ENCODE measurements at regions not wholly inside any gene's neighbourhood (a gene's known extent, or its start where the extent isn't known, plus 50 kb on each side); places are given as distances from the start of the nearest gene placed in this dataset.

DNA sequence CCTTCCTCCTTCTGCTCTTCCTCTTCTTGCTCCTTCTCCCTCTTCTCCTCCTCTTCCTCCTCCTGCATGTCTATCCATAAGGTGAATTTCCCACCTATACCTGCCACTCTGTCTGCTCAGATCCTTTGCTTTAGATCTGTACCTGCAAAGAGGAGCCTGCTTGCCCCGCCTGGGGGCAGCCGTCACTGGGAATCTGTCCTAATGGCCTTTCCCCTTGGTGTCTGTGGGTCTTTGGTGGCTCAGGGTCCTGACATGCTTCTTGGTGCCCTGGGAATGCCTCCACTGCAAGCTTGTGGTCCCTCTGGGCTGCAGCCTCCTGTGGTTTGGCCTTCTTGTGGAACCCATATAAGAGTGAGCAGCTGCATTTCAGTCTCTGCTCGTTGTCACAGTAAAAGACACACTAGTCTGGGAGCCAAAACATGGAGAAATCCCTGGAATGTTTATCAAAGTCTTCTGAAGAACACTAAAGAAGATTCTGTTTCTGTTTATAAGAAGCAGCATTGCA lies 79.5 kb upstream of the CSF3R start:
- POLR2A ChIA-PET, result no interaction called here
- CTCF ChIA-PET, result no interaction called here

DNA sequence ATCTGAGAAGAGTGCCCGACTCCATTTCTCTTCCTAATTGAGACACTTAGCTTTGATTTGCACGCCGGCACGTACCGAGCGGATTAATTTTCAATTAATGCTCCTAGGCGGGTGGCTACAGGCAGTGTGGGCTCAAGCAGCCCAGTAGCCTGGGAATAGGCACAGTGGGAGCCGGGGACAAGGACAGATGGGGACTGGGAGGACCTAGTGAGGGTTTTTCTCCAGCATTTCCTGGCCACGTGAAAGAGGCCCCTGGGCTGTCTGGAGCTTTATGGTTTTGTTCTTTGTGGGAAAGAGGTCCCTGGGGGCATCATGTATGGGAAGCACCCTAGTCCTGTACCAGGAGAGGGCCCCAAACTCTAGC lies 78.6 kb upstream of the CSF3R start:
- ChIA-PET CTCF (interaction anchor here (1.3 kb wide), 1 partner anchor 46 kb away, joined by 3 read pairs; no protein-coding TSS in a partner anchor), POLR2A (no interaction called here)

DNA sequence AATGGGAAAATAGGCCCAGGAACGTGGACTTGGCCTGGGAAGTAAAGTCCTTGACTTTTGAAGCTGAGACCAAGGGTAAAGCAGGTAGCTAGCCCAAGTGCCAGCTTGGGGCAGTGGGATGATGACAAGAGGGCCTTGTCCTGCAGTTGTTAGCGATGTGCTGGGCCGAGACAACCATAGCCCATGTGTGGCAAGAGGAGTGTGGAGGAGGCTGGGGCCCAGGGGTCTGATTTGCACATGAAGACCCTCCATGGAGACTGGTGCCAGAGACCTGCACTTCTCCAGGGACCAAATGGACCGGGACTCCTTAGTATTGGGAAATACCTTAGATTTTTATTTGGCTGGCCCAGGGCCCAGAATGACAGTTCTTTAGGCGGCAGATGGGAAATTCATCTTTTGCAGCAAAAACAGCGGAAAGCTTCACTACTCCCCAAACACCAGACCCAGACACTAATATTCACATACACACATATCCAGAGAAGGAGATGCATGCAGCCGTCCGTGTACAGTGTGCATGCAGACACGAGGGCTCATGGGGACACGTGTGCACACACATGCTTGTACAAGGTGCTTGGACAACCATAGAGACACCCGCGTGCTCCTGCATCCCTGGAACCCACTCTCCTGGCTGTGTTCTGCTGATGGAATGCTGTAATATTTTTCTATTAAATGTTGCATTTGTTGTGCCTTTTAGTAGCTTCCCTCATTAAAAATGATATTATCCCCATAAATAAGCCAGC lies 78.1 kb upstream of the CSF3R start:
- ChIA-PET CTCF (interaction anchor here (1.3 kb wide), 1 partner anchor 45 kb away, joined by 3 read pairs; no protein-coding TSS in a partner anchor), POLR2A (no interaction called here)

DNA sequence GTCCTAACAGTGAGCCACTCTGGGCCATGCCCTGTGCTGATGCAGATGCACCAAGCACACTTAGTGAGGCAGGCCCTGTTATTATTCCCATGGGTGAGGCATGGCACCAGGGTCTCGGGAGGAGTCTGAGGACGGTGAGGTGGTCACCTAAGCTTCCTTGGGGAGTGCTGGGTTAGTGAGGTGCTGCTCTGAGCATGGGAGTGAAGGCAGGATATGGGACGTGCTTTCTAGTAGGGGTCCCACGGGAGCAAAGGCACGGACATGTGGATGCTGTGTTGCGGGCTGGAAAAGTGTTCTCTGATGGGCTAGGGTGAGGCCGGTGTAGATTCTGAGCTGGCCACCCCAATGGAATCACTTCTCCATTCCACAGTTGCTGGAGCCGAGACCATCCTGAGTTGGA lies 77.5 kb upstream of the CSF3R start:
- CTCF ChIA-PET, result interaction anchor here (1.3 kb wide), 1 partner anchor 44 kb away, joined by 3 read pairs; no protein-coding TSS in a partner anchor
- POLR2A ChIA-PET, result no interaction called here

DNA sequence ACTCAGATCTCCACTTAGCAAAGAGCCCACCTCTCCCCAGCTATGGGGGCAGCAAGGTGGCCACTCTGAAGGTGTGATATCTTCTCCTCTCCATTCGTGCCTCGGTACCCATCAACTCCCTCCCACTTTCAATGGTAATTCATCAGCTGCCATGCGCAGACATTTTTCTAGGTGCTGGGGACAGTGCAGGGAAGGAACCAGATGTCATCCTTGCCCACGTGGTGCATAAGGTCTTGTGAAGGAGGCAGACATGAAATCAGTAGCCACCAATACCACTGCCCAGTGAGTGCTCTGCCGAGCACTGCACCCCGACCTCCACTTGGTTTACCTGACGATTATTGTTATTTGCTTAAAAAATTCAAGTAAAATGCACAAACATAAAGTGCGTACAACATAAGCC lies 76.3 kb upstream of the CSF3R start:
- CTCF ChIA-PET, result no interaction called here
- POLR2A ChIA-PET, result no interaction called here

DNA sequence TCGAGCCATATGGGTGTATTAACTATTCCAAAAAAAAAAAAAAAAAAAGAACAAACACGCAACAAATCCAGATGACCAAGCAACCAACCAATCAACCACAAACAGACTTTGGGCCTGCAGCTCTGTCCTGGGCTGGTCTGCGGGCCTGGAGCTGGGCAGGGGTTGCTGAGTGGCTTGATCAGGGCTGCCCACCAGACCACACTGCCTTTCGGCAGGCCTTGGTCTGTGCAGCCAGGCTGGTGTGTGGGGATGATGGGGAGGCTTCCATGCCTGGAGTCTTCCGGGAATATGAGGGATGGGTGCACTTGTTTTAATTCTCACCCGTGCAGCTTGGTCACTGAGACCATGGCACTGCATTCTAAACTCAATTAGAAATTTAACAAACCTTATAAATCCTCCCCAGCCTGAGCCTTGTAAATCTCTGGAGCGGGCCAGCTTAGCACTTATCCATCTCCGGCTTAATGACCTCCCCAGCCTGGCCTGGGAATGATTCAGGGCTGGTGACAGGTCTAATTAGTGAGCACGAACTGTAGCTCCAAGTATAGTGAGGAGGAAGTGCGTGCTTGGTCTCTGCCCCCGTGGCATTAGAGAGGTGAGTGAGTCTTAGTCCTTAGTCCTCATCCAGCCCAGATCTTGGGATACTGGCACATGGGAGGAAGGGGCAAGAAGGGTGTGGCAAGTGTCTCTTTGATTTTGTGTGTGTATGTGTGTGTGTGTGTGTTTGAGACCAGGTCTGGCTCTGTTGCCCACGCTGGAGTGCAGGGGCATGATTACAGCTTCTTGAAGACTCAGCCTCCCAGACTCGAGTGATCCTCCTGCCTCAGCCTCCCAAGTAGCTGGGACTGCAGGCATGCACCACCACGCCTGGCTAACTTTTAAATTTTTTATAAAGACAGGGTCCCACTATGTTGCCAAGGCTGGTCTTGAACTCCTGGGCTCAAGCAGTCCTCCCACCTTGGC lies 74.6 kb upstream of the CSF3R start:
- ChIA-PET CTCF (interaction anchor here (1.1 kb wide), 1 partner anchor 42 kb away, joined by 3 read pairs; no protein-coding TSS in a partner anchor), POLR2A (no interaction called here)

DNA sequence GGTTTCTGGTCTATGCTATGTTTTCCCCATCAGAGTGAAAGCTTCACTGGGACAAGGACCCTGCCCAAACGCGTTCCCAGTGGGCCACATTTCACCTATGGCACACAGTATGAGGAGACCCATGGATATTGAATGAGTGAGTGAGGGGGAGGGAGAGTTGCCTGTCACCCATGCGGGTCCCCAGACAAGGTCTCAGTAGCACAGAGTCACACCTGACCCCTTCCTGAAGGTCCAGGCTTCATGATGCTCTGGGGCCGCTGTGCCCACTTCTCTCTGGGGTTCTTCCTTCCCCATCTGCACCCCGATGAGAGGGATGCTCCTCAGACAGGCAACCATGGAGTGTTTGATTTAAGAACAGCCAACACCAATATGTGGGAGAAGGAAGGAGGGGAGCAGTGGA lies 72.3 kb upstream of the CSF3R start:
- CTCF ChIA-PET, result interaction anchor here (0.8 to 1.0 kb wide), 2 partner anchors 17 to 21 kb away, joined by 3 to 4 read pairs; no protein-coding TSS in a partner anchor
- POLR2A ChIA-PET, result no interaction called here

DNA sequence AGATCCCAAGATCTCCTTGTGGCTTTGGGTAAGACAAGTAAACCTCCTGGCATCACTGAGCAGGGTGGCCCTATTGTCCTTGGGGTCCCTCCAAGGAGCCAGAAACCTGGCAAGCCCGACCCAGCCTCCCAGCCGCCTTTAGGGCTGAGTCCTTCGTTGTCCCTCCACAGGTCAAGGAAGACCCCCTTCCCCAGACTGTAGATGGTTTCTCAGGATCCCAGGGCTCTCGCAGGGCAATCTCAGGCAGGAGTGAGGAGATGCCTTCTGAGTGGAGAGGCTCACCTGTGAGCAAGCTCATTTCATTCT lies 71.6 kb upstream of the CSF3R start:
- ChIA-PET POLR2A (no interaction called here), CTCF (interaction anchor here (0.8 to 1.0 kb wide), 2 partner anchors 18 to 21 kb away, joined by 3 to 4 read pairs; no protein-coding TSS in a partner anchor)

DNA sequence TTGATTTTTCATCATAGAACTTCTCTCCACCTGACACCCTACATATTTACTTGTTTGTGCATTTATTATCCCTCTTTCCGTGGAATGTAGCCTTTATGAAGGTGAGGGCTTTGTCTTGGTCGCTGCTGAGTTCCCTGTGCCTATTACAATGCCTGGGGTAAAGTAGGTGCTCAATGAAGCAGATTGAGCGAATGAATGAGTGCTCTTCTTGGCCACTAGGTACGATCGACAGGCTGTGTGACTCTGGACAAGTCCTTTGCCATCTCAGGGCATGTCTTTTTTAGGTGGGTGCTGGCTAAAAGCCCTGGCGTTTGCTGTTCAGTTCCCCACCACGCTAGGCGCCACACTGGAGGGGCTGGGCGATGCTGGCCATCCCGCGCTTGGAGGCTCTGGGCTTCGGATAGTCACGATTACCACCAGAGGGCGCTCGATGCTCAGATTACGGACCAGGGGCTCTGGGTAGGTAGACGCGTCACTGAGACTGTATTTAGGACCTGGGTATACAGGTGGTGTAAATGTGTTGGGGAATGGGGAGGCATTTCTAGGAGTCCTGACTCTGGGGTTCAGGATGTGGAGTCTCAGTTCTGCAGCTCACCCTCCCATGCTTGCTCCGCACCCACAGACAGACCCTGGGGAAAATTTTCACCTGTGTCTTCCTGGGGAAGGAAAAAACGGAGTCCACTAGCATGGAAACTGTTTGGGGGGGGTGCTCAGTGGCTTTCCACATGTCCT lies 71.0 kb upstream of the CSF3R start:
- ChIA-PET CTCF (interaction anchor here (0.8 to 1.0 kb wide), 2 partner anchors 18 to 20 kb away, joined by 3 to 4 read pairs; no protein-coding TSS in a partner anchor), POLR2A (no interaction called here)

DNA sequence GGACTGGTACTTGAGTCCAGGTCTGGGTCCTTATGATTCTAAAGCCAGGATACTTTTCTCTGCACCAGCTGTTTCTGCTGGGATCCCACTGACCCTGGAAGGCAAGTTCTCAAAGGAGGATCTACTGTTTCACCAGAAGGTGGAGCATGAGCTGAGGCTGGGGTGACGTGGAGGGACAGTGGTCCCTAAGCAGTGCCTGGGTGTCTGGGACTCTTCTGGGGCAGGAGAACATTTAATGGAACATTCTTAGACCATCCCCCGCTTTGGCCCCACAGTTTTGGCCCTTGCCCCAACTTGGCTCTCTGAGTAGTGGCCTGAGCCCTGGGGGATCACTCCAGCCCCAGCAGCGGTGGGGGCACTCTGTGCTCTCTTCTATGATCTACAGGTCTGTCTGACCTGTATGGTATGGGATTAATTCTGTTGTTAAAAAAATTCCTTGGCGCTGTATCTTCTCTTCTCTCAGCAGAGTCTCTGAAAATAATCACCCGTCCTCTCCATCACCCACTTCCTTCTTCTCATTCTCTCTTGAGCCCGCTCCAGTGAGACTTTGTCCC lies 60.3 kb upstream of the CSF3R start:
- CTCF ChIA-PET, result interaction anchor here (1.1 kb wide), 1 partner anchor 26 kb away, joined by 3 read pairs; no protein-coding TSS in a partner anchor
- POLR2A ChIA-PET, result no interaction called here

DNA sequence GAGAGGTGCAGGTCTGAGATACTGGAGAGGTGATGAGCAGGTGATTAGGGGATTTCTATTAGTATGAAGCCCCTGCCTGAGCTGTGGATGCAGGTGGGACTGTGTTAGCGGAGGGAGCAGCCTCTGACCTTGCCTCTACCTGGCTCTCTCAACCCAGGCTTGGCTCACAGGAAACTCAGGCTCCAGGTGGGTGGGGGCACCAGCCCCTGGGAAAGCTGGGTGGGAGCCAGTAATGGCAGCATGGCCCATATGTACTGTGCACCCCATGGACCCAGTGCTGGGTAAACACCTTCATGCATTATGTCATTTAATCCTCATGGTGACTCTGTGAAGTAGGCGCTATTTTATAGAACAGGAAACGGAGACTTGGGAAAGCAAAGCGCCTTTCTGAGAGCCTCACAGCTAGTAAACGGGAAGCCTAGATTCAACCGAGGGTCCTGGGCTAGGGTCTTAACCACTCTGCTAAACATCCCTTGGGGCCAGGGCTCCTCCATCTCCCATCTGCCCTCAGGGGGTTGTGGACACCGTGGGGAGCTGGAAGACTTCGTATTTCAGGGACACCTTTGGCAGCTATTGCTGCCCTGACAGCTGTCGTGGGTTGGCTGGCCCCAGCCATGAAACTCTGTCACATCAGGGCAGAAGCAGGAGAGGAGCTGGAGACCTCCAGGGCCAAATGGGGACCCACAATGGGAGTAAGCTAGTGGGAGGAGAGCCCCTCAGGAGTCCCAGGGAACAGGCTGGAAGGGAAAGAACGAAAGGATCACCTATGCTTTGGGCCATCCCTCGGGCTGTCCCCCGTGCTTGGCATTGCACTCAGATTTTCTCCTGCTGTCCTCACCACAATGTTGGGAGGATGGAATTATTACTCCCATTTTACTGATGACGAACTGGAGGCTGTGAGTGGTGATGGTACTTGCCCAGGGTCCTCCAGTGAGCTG lies 59.6 kb upstream of the CSF3R start:
- CTCF ChIA-PET, result interaction anchor here (1.1 kb wide), 1 partner anchor 26 kb away, joined by 3 read pairs; no protein-coding TSS in a partner anchor
- POLR2A ChIA-PET, result no interaction called here

DNA sequence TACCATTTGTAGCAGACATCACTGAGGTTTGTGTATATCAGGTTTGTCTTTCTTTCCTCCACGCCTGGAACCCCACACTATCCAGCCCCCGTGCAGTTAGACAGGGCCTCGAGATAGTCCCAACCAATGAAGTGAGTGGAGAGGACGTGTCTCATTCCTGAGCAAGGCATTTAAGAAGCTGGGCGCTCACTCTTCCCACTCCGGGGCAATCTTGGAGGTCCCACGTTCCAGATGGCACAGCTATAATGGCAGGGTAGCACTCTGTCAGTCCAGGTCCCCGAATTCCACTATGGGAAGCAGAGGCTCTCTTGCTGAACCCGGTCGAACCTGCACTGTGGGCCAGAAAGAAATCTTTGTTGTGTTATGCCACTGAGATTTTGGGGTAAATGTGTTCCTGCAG lies 57.3 kb upstream of the CSF3R start:
- CTCF ChIA-PET, result no interaction called here
- POLR2A ChIA-PET, result no interaction called here

DNA sequence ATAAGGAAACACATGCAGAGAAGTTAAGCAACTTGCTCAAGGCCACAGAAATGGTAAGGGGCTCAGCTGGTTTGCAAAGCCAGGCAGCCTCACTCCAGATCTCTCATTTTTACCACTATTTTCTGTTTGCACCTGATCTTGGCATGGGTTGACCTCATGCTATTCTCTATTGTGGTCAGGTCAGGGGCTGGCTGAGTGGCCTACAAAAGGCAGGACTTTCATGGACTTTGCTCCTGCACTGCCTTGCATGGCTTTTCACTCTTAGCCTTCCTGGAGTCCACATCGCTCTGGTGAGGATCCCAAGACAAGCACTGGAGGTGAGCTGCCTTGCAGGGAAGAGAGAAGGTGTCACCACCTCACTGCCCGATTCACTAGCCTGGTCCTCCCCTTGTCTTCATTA lies 56.8 kb upstream of the CSF3R start:
- ChIA-PET POLR2A (no interaction called here), CTCF (no interaction called here)

DNA sequence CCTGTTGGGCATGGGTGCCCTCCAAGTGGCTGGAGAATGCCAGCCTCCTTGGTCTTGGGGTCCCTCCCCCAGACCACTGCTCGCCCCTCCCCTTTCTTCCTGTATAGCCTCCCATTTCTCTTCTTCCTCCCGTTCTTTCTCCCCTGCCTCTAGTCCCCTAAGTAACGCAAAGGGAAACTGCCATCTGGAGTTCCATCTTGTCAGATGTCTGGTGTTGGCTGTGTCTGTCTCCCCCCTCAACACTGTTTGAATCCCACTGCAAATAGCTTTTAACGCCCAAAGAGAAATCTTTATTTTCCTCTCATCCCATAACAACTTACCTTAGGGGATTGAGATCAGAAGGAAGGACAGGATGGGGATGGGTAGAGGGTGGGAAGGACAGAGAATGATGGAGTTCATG lies 55.3 kb upstream of the CSF3R start:
- ChIA-PET POLR2A (no interaction called here), CTCF (no interaction called here)

DNA sequence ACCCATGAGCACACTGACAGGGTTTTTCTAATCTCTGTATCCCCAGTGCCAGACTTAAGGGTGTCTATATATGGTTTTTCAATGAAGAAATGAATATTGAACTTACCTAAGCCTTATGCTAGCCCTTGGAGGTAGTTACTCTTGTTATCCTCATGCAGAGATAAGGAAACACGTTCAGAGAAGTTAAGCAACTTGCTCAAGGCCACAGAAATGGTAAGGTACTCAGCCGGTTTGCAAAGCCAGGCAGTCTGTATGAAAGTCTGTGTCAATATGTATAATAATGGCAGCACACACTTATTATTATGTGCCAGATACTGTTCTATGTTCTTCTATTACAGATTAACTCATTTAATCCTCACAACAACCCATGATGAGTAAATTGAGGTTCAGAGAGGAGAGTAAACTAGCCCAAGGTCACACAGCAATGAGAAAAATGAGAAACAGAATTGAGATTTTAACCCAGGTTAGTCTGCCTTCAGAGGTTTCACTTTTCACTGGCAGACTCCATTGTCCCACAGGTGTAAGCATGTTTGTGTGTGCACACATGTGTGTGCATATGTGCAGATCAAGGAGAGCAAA lies 54.6 kb upstream of the CSF3R start:
- POLR2A ChIA-PET, result no interaction called here
- CTCF ChIA-PET, result no interaction called here

DNA sequence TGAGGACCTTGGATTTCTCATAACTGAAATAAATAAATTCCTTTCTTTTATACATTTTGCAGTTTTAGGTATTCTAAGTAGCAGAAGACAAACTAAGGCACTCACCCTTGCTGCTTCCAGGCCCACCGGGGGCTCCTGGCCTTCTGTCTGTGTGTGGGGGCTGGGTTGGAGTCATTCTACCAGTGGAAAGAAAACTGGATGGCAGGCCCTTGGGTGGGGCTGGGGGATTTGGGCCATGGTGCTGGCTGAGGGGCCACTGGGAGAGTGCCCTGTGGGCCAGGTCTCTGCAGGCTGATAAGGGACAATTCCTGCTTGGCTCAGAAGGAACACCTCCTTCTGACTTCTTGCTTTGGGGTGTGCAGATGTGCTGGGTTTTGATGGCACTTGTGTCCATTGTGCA lies 54.0 kb upstream of the CSF3R start:
- CTCF ChIA-PET, result no interaction called here
- POLR2A ChIA-PET, result no interaction called here

DNA sequence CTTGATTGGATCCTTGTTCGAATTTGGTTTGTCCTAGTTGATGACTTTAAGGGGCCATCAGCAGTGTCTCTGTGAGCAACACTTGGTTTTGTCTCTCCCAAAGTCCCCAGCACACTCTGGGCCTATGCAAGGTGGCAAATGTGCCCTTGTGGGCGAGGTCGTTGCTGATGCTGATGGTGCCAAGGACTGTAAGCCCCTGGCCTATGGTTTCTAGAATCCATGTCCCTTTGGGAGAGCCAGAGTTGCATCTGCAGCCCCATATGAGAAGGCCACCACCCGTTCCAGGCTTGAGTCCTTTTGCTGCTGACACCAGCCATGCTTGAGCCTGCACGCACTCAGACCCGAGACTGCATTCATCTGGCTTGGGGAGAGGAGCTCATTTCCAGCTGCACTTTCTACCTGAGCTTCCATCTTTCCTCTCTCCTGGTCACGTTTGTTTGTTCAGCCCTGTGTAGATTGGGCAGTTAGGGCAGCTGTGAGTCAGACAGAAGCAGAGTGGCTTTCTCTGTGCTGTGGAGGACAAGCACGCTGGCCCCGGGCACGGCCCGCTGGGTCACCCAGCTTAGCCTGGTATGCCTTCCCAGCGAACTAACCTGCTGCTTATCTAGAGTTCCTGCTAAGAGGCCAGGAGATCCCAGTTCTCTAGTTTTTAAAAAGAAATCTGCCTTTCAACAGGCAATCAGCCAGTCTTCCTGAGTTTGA lies 52.1 kb upstream of the CSF3R start:
- ChIA-PET POLR2A (no interaction called here), CTCF (interaction anchor here (0.6 to 0.7 kb wide), 2 partner anchors 10 to 217 kb away, joined by 3 read pairs; no protein-coding TSS in a partner anchor)

DNA sequence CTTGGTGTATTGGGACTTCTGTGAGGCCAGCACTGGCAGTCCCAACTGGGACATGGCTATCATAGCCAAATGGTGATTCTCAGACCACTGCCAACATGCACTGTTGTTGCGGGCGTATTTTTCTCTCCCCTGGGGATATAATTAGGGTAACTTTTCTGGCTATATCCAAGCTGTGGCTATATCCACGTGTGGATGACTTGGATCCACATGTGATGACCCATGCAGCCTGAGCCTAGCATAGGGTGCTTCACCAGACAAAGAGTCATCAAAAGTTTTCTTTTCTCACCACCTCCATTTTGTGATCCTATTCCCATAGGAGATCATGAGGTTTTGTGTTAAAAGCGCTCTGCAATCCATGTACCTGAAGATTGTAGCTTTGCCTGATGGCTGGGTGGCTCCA lies 51.2 kb upstream of the CSF3R start:
- ChIA-PET CTCF (interaction anchor here (0.7 to 2.5 kb wide), 4 partner anchors 10 to 188 kb away, joined by 3 to 8 read pairs (median 4); no protein-coding TSS in a partner anchor), POLR2A (no interaction called here)

All from activated CD8-positive, alpha-beta memory T cell treated with anti-CD3 and anti-CD28 coated beads for 36 hours (primary cell).